GM19240 (cell line): ENCODE measurements at regions not wholly inside any gene's neighbourhood (a gene's known extent, or its start where the extent isn't known, plus 50 kb on each side); places are given as distances from the start of the nearest gene placed in this dataset.
"Not testable (repeated sequence)": the region's sequence is repeated elsewhere in the genome, so short reads cannot be mapped to it uniquely, and the experiment has no call there.

Source experiments
- DNase-seq: peaks from one replicate; pipeline ENCODE4 v3.0.0; 2011; ENCODE audit warnings: low spot score; ENCODE audit not compliant: insufficient read length

DNA sequence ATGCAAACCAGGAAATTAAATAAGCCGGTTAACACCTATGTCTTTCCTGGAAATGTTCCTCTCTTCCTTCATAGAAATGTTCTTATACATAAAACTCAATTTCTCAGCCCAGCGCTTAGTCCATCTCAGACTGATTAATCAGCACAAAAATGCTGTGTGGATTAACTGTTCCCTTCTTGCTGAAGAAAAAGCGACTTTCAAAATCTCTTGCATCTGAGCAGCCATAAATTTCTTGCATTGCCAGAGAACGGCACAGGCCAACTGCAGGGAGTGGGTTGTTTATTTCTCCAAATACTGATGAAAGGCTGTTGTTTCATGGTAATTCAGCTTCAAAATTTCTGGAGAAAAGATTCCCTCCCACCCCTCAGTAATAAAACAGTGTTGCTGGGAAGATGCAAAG is 517.6 kb downstream of the BTBD3 start:
- DNase-seq = no peak

DNA sequence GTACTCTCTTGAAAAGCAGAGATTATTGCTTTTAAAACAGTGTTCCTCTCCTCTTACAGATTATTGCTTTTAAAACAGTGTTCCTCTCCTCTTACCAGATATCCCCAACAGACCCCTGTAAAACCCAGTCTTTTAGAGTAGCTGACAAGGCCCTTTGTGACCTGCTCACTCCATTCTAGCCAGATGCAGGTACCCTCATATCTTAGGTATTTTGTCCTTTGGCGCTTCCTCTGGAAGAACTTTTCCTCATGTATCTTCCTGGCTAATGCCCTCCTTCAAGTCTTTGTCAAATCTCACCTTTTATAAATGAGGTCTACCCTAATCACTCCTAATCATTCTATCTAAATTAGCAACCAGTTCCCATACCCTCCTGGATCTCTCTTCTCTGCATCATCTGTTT is 536.0 kb downstream of the BTBD3 start:
- no peak for DNase-seq

DNA sequence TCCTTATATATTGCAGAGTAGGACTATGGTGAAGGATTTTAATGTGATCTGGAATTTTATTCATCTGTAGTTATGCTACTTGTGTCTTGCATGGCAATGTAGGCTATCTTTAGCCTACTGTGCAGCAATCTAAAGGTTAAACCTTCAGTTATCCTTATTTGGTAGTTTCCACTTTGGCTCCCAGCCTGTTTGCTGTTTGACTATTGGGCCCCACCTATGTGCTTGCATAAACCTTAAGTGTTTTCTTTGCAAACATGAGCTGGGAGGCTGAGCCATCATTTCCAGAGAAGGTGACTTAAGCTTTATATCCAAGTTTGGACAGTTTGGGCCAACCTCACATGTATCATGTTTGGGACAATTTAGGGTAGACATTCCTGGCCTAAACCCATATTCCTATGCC is 537.5 kb downstream of the BTBD3 start:
- no peak for DNase-seq

DNA sequence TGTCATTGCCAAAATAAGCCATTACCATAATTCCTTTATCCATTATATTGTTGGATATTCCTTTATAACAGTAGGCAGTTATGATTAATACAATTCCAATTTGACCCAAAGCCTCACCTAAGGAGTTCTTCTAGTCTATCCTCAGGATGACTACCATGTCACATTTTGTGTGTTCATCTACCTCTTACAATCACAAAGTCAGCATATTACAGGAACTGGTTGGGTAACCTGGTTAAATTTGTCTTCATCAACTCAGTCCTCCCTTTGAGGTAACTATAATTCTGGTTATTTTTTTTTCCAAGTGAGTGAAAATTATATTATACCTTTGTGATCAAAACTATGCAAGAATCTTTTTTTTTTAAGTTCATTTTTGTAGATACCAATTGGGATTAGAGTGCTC is 540.5 kb downstream of the BTBD3 start:
- DNase-seq = no peak

DNA sequence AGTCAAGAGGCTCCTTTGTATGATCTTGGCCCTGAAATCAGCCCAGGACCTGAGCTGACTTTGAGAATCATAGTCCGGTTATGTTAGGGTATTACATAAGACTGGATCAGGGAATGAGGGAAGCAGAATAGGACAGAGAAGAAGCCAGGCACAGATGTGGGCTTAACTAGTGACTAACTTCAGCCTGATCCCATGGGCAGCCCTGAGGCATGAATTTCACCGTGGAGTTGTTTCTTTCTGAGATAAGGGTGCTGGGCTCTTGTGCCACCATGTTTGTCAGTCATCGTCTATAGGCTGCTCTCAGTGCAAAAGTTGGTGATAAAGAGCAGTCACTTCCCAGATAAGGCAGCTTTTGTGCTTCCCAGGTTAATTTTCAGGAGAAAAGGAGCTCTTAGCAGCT is 544.7 kb upstream of the SPTLC3 start:
- no peak for DNase-seq

DNA sequence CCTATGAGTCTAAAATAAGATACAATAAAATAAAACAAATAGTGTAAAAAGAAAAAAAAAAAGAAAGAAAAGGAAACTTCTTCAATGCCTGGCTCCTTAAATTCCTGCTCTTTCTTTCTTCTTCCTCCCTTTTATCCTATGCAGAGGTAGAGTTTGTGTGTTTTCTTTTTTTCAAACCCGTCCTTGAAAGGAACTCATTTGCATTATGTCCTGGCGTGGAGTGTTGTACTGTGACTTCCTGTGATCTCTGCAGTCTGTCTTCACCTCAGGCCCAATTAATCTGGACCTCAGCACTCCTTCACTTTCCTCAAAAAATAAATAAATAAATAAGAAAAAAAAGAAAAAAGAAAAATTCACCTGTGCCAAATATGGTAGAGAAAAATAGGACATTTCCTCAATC is 541.9 kb upstream of the SPTLC3 start:
- no peak for DNase-seq

DNA sequence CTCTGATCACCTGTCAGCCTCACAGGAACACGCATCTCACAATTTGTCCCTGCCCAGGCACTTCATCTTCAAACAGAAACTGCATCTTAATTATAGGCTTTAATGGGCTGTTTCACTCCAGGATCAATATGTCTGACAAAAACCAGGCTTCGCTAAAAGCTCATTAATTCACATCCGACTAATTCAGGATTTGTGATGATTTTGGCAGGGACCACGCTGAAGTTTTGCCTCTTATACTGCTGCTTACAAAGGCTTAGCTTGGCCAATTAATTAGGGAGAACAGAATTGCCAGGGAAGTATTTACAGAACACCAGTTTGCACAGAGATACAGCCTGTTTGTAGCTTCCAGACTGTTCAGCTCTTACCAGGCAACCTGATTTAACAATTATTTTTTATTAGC is 541.0 kb upstream of the SPTLC3 start:
- DNase-seq = no peak

DNA sequence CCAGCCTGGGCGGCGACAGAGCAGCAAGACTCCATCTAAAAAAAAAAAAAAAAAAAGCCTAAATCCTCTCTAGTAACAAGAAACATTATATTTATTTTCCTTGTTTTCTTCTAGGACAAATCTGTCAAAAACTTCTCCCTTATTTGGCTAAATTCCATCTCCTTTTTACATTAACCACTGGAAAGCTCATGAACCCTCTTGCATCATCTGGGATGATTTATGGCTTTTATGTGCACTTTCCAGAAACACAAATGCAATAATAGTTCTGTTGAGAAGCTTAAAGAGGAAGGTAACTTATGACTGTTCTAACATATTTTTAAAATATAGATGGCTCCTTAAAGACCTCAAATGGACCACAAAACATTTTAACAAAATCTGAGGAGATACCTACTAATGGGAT is 526.1 kb upstream of the SPTLC3 start:
- no peak for DNase-seq

DNA sequence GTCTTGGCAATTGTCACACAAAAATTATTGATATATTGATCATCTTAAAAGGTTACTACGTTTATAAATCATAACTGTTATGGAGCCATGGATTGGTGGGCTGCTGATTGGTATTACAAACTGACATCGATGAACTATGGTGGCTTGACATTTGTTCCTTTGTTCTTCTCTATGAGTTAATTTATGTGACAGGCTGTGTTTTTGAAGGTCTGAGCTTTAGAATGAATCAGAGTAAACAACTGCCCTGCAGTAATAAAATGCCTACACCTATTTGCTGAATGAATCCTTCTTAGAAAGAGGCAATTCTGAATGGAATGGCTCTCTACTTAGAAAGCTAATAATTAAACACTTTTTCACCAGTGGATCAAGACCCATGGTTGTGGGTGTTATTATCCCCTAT is 506.3 kb upstream of the SPTLC3 start:
- no peak for DNase-seq

DNA sequence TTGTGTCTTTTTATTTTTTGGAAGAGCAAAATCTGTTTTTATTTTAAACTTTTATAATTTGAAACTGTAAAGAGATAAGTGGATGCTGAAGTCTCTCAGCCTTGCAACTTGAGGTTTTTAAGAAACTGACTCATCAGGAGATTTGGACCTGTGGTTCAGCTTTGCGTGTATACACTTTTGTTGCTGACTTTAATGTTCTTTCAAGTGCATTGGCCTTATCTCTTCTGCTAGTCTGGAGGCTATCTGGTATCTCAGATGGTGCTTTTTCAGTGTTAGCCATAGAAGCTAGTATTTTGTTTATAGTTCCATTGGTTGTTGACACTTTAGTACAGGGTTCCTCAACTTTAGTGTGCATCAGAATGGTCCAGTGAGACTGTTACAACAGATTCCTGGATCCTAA is 504.0 kb upstream of the SPTLC3 start:
- DNase-seq = no peak

DNA sequence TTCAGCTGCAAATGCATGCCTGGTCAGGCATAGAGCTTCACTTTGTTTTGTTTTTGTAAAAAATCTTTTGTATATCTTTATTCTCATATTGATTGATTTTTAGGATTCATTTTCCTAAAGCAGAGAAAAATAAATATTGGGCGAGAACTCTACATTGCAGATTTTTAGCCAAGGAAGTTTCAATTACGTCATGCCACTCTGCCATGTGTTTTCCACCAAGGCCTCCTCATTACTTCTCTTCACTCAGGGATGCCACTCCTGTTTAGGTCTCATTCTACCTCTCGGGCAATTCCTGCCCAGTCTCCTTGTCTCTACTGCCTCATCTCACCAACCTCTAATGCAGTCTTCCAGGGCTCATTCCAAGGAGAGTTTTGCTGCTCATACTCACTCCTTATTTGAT is 497.3 kb upstream of the SPTLC3 start:
- no peak for DNase-seq

DNA sequence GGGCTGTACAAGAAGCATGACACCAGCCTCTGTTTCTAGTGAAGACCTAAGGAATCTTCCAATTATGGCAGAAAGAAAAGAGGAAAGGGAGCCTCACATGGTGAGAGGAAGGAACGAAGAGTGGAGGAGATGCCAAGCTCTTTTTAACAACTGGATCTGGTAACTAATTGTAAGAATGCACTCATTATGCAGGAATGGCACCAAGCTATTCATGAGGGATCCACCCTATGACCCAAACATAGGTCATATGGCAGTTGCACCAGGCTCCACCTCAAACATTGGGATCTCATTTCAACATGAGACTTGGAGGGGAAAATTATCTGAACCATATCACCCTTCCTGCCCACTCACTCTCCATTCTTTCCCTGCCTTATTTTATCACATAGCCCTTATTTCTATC is 496.0 kb upstream of the SPTLC3 start:
- DNase-seq = no peak

DNA sequence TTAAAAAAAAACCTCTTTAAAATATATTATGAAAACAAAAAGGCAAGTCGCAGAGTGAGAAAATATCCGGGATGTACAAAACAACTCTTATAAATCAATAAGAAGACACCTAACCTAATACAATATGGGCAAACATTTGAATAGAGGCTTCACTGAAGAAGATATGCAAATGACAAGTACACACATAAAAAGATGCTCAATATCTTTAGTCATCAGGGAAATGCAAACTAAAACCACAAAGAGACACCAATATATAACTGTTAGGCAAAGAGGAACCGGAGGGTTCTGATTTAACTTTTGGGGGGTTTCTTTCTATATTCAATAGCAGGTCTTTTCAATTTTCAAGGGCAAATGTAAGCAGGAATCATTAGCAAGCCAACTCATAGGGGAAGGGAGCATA is 480.7 kb upstream of the SPTLC3 start:
- DNase-seq = no peak

DNA sequence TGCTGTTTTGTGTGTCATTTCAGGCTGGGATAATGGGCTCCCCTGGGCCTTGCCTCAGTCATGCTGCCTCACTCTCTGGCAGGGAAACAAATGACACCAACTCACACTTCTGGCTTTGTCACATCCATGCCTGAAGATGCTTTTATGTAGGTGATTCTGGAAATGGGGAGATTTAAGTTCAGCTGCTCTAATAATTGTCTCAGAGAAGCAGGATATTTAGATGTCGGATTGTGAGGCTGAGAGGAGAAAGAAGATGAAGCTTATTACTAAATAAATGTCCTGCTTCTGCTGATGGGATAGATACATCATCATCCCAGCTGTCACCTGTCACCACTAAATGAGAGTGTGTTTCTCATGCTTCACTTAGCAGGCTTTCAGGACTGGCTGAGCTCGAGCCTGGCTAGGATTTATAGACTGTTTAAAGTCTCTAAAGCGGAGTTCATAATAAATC is 480.2 kb upstream of the SPTLC3 start:
- DNase-seq = no peak

DNA sequence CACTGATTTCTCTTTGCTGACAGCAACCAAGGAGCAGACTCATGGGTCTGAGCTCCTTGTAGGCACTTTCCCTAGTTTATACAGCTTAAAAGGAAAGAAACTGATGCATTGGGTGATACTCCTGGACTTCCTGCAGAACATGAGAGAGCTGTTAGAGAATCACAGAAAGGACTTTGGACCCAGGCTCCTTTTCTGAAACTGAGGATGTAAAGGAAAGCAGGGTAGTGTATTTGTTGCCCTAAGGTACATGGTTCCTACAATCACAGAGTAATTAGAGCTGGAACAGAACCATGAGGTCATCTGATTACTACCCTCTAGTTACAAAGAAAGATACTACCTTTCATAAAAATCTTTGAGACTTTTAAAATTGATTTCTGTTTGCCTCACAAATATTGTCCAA is 477.1 kb upstream of the SPTLC3 start:
- no peak for DNase-seq

DNA sequence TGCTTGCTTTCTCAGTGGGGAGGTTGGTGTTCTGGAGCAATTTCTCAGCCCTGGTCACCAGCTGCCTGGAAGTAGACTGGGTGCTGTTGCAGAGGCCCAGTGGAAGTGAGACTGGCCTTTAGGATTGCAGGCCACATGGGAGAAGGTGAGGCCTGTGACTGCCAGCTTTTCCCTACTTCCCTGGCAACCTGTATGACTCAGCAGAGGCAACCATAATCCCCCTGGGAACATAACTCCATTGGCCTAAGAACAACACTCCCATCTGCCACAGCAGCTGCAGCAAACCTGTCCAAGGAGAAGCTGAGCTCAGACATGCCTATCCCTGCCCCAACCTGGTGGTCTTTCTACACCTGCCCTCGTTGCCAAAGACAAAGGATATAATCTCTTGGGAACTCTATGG is 473.5 kb upstream of the SPTLC3 start:
- no peak for DNase-seq

DNA sequence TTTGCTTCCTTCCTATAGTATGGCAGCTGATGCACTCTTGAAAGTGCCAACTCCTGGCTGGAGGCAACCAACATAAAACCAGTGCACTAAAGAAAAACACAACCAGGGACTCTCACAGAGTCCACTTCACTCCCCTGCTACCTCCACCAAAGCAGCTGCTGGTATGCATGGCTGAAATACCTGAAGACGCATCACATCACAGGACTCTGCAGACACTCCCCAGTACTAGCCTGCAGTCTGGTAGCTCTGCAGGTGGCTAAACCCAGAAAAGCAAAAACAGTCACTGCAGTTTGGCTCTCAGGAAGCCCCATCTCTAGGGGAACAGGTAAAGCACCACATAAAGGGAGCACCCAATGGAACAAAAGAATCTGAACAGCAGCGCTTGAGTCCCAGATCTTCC is 473.0 kb upstream of the SPTLC3 start:
- DNase-seq = no peak

DNA sequence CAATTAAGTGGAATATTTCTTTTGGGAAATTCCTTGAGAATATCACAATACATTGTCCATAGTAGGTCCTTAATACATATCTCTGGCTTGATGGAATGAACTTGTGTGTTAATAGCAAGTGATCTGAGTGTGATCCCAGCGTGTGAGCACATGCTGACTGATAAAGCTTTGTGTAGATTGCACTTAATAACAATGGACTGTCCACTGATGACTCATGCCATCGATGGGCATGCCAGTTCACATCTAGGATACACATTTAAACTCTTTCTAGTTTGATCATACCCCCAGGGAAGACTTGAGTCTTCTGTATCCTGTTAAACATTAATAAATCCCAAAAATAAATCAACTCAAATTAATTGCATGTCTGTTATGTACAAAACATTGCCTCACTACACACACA is 454.3 kb upstream of the SPTLC3 start:
- no peak for DNase-seq

DNA sequence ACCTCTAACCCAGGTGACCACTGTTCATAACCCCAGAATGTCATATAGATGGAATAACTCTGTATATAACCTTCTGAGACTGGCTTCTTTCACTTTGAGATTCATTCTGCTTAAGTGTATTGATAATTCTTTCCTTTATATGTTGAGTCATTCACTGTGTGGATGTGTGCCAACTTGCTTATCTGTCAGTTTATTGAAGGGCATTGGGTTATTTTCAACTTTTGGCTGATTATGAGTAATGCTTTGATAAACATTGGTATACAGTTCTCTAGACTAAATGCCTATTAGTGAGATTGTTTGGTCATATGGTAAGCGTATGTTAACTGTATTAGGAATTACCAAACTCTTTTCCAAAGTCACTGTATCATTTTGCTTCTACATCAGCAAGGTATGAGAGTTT is 453.4 kb upstream of the SPTLC3 start:
- DNase-seq = no peak

DNA sequence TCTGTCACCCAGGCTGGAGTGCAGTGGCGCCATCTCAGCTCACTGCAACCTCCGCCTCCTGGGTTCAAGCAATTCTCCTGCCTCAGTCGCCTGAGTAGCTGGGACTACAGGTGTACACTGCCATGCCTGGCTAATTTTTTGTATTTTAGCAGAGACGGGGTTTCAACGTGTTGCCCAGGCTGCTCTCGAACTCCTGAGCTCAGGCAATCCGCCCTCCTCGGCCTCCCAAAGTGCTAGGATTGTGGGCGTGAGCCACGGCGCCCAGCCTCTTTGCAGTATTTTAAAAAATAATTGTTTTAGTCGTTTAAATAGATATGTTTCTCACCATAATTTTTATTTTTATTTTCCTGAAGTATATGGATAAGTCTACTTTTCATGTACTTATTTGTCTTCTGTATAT is 452.9 kb upstream of the SPTLC3 start:
- not testable (repeated sequence) for DNase-seq

DNA sequence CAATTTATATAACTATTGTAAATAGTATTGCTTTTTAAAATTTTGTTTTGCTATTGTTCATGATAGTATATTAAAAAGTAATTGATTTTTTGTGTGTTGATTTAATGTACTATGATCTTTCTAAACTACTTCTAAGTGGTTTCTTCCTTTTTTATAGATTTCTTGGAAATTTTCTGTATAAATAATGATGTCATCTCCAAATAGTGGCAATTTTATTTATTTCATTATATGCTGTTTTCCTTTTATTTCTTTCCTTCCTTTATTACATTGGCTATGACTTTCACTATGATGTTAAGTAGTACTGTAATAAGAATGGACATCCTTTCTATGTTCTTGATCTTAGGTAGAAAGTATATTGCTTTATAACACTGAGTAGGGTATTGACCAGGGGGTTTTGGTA is 451.5 kb upstream of the SPTLC3 start:
- no peak for DNase-seq

DNA sequence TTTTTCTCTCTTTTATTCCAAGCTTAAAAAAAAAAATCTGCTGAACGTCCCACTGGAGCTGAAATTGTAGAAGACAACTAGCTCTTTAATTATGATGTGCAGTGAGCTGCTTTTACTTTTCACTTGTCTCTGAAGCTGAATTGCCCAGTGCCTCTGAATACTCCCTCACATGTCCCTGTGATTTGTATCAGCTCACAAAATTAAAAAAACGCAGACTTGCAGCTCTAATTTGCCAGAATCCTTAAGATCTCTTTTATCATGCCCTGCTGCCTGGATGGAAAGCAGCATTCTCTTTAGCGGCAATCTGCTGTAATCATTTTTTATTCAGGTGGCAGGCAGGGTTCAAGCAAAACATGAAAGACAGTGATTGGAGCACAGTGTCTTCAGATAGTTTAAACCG is 443.8 kb upstream of the SPTLC3 start:
- DNase-seq = no peak

DNA sequence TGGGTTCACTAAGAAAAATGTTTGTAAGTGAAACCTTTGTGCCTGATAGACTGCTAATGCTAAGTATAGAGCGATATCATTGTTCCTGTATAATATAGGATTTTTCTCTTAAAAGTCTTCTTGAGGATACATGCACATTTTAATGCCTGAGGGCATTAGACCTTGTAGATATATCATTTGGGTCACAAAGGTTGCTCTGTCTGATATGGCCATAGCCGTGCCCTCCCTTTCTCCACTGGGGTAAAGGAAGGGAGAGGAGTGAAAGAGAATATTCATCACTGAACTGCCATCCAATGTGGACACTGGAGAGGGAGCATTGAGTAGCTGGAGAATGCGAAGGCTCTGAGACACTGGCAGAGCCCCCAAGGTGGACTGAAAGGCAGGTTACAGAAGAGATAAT is 442.2 kb upstream of the SPTLC3 start:
- DNase-seq = no peak

DNA sequence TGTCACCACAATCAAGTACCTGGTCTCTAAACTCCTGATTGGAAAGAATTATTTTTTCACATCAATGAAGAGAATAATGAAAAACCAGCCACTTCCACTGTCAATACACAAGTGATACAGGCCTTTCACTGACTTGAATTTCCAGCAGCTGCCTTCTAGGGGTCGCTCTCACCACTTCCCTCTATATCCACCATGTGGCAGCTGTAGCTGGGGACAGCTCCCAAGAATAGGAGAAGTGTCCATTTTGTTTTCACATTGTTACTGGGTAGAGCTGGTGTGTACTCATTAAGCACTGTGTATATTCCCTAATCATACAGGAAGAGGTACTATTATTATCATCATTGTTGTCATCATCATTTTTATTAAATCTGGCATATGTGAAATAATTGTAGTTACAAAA is 438.4 kb upstream of the SPTLC3 start:
- DNase-seq = no peak

DNA sequence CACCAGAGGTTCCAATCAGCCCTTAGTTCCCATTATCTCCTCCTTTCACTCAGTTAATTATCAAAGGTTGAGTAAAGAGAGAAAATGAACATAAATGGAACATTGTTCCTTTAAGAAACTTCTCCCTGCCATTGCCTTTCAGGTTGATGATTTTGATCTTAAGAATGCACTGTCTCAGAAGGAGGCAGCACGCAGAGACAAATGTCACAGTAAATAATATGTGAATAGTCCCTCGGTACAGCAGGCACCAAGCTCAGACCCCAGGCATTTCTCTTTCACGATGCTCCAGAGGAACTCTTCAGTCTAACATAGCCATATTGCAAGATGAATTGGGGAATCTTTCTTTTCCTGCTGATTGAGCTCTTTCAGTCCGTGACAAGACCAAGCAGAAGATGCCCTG is 435.3 kb upstream of the SPTLC3 start:
- DNase-seq = no peak
